Muscle layer of duodenum (tissue), 2 donors: ENCODE measurements at regions not wholly inside any gene's neighbourhood (a gene's known extent, or its start where the extent isn't known, plus 50 kb on each side); places are given as distances from the start of the nearest gene placed in this dataset.

Source experiments
- H3K27ac ChIP-seq: one replicate; pipeline ENCODE4 v1.7.0; 2013; ENCODE audit warnings: mild to moderate bottlenecking, low read length
- H3K27me3 ChIP-seq: one replicate; pipeline ENCODE4 v1.7.0; 2013; ENCODE audit warnings: low read depth, mild to moderate bottlenecking, control low read depth, low read length
- H3K36me3 ChIP-seq, 2 donors: one replicate each; pipeline ENCODE4 v1.7.0; 2013; ENCODE audit warnings: low read length in 2 of 2, control low read depth in 1 of 2, mild to moderate bottlenecking in 1 of 2; ENCODE audit not compliant: insufficient read depth in 2 of 2, control insufficient read depth in 1 of 2
- H3K4me1 ChIP-seq, 2 donors: one replicate each; pipeline ENCODE4 v1.7.0; 2013; ENCODE audit warnings: low read length in 2 of 2, mild to moderate bottlenecking in 2 of 2, control low read depth in 1 of 2, moderate library complexity in 1 of 2; ENCODE audit not compliant: insufficient read depth in 2 of 2, control insufficient read depth in 1 of 2
- H3K4me3 ChIP-seq, 2 donors: one replicate each; pipeline ENCODE4 v1.7.0; 2013; ENCODE audit warnings: low read length in 2 of 2, low read depth in 1 of 2, mild to moderate bottlenecking in 1 of 2
- H3K9me3 ChIP-seq, 2 donors: one replicate each; pipeline ENCODE4 v1.7.0; 2013; ENCODE audit warnings: low read length in 2 of 2, control low read depth in 1 of 2, mild to moderate bottlenecking in 1 of 2; ENCODE audit not compliant: control insufficient read depth in 1 of 2
- donor health status: healthy.

DNA sequence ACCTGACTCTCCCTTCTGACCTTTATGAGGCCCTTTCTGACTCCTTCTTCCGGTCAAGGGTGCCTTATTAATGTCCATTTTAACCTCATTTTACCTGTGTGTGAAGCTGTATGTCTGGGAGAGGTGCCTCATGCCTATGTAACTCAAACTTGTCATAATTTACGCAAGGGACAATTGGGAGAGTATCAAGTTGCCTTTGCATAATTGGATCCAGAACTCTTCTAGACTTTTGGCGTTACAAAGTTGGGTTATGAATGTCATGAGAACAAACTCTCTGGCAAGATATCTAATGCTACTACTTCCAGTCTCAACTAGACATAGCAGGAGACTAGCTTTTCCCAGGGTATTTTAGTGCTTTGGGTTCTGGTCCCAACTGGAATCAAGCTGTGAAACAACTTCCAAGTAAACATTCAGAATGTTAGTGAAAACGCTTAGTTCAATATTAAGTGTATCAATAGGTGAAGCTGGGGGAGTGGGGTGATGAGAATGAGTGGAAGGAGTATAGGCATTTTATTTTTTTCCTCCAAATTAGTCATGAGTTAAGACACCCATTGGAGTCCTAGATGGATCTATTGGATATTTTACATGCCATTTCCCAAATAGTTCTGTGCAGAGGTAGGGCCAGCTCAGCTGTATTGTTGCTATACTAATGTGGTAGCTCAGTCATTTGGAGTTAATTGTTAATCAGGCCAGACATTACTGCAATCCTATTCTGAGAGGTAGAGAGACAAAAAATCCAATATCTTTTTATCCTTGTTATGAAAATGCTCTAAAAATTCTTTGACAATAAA is 159.9 kb downstream of the TFAP2B start:
- Histone ChIP-seq H3K9me3 (no peaks in the 10 kb centered on the region), H3K27me3 (no peaks in the 10 kb centered on the region)

DNA sequence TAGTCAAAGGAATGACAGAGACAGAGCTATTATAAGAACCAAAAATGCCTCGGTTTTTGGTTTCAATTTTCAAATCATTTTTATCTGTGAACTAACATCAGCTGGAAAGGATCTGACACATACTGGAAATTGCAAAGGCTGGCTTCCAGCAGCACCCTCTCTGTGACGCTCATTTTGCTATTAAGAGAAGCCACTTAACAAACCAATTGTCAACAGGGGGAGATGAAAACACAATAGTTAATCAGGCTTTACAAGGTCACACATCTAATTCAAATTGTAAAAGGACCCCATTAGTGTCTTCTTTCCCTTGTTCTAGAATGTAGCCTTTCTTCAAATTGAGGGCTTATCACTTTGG is 160.5 kb downstream of the TFAP2B start:
- no peak overlapping the region for H3K4me3 ChIP-seq
- H3K4me1 ChIP-seq: no peaks in the 10 kb centered on the region
- H3K36me3 ChIP-seq: no peaks in the 10 kb centered on the region
- no peaks in the 10 kb centered on the region for H3K27me3 ChIP-seq
- no peak overlapping the region for H3K27ac ChIP-seq
- no peaks in the 10 kb centered on the region for H3K9me3 ChIP-seq

More for the DNA sequence above, 159.9 kb downstream of the TFAP2B start:
- Histone ChIP-seq H3K27ac (no peak overlapping the region), H3K36me3 (no peaks in the 10 kb centered on the region), H3K4me1 (no peaks in the 10 kb centered on the region), H3K4me3 (no peak overlapping the region)

- H3K36me3 ChIP-seq: no peaks in the 10 kb centered on the region
- no peak overlapping the region for H3K4me3 ChIP-seq
- no peak overlapping the region for H3K27ac ChIP-seq
- no peaks in the 10 kb centered on the region for H3K4me1 ChIP-seq
- H3K27me3 ChIP-seq: no peaks in the 10 kb centered on the region
- no peaks in the 10 kb centered on the region for H3K9me3 ChIP-seq
Observed at GRCh38 chr6:50984135-50984534, 165.5 kb downstream of the TFAP2B start.

- H3K9me3 ChIP-seq: no peaks in the 10 kb centered on the region
Observed at GRCh38 chr6:50986319-50986718, 167.6 kb downstream of the TFAP2B start.

DNA sequence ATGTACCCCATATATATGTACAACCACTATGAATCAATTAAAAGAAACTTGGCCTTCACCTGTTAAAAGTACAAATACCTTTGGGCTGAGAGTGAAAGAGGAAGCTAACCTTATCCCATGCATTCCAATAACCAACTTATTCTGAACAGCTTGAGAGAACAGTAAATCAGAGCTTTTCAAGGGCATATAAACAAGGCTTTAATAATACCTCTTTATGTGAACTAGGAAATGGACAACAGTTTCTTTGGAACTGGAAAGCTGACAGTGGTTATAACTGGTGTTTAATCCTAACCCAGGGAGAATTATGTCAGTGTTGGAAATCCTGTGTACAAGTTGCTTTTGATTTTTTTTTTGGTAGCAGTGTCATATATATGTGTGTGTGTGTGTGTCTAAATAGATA is 170.5 kb downstream of the TFAP2B start:
- H3K36me3 ChIP-seq: no peaks in the 10 kb centered on the region
- no peaks in the 10 kb centered on the region for H3K9me3 ChIP-seq
- H3K27ac ChIP-seq: no peak overlapping the region
- H3K4me1 ChIP-seq: no peaks in the 10 kb centered on the region
- no peak overlapping the region for H3K4me3 ChIP-seq
- no peaks in the 10 kb centered on the region for H3K27me3 ChIP-seq

More at GRCh38 chr6:50986319-50986718, 167.6 kb downstream of the TFAP2B start:
- Histone ChIP-seq H3K4me1 (no peaks in the 10 kb centered on the region), H3K27me3 (no peaks in the 10 kb centered on the region), H3K4me3 (no peak overlapping the region), H3K27ac (no peak overlapping the region), H3K36me3 (no peaks in the 10 kb centered on the region)

DNA sequence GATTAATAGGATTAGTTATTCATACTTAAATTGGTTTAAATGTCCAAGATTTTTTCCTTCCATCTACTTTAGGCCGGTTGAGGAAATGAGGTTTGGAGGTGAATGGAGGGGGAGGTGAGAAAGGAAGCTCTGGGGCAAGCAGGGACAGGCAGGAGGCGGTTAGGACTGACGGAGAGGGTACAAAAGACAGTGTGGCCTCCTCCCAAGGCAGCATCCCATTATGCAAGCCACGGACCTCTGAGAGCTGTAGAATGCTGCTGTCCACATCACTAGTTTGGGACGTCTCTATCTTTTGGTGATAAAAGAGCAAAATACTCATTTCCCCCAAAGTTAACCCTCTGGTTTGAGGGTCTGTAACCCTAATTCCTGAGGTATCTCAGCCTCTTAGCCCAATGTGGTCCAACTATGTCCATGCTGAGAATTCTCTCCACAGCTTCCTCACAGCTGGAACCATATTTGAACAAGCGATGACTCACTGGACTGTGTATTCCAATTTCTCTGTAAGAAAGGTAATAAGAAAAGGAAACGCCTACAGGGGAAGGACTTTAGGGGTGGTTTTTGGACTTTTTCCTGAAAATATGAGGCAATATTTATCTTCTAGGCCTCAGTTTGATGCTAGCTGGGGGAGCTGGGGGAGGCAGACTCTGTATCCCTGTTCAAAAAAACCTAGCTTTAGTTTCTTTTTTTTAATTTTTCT is 172.2 kb downstream of the TFAP2B start:
- Histone ChIP-seq H3K9me3 (no peaks in the 10 kb centered on the region), H3K27me3 (no peaks in the 10 kb centered on the region), H3K4me1 (no peaks in the 10 kb centered on the region), H3K36me3 (no peaks in the 10 kb centered on the region), H3K27ac (no peak overlapping the region), H3K4me3 (no peak overlapping the region)

DNA sequence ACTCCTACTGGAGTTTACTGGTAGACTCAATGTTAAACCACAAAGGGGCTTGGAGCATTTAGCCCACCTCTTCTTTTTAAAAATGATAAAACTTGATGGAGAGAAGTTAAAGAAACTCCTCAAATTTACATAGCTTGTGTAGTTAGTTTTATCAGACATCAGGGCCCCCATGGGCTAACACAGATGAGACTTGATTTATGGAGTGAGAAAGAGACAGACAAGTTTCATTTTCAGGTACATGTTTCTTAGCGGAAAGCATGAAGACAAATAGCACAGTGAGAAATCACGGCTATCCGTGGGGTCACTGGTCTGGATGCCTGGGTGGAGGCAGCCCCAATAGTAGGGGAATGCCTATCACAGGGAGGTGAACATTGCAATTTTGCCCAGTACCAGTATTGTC is 173.6 kb downstream of the TFAP2B start:
- H3K4me3 ChIP-seq: no peak overlapping the region
- no peaks in the 10 kb centered on the region for H3K27me3 ChIP-seq
- no peaks in the 10 kb centered on the region for H3K4me1 ChIP-seq
- H3K36me3 ChIP-seq: no peaks in the 10 kb centered on the region
- no peaks in the 10 kb centered on the region for H3K9me3 ChIP-seq
- H3K27ac ChIP-seq: no peak overlapping the region

GRCh38 chr6:50992704-50993625 is 174.3 kb downstream of the TFAP2B start:
- Histone ChIP-seq H3K4me1 (no peaks in the 10 kb centered on the region), H3K9me3 (no peaks in the 10 kb centered on the region), H3K27ac (no peak overlapping the region)

DNA sequence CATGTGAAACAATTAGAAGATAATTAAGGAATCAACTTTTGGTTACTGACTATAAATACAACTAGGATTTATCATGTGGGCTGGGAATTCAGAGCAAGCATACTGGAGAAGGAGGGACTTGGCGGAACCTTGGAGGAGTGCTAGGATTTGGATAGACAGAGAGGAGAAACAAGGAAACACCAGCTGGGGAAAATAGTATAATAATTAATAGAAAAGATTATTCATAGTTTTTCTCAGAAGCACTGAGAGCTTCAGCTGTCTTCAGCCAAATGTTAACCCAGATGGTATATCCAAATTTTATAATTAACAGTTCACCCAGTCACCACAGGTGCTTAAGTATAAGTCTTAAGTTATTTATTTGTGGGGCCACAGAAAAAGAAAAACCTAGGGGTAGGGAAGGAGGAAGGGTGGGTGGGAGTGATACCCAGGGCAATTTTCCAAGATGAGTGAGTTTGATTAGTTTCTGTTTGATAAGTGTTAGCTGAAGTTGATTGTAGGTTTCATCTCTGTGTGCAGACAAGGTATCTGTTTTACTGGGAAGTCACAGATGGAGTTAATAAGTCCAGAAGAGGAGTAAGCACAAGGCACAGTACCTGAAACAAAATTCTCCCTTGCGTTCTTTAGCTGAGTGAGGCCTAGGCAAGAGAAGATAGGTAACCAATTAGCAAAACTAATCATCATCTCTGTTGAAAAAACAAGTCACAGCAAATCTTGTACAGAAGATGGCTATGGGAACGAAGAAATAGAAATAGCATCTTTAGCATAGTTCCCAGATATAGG is 175.5 kb downstream of the TFAP2B start:
- Histone ChIP-seq H3K27me3 (no peaks in the 10 kb centered on the region), H3K4me1 (no peaks in the 10 kb centered on the region), H3K27ac (no peak overlapping the region), H3K9me3 (no peaks in the 10 kb centered on the region), H3K36me3 (no peaks in the 10 kb centered on the region), H3K4me3 (no peak overlapping the region)

More at GRCh38 chr6:50992704-50993625, 174.3 kb downstream of the TFAP2B start:
- Histone ChIP-seq H3K36me3 (no peaks in the 10 kb centered on the region), H3K4me3 (no peak overlapping the region), H3K27me3 (no peaks in the 10 kb centered on the region)

GRCh38 chr6:50995036-50995435 is 176.4 kb downstream of the TFAP2B start:
- H3K36me3 ChIP-seq: no peaks in the 10 kb centered on the region
- no peaks in the 10 kb centered on the region for H3K4me1 ChIP-seq
- H3K9me3 ChIP-seq: no peaks in the 10 kb centered on the region
- H3K27me3 ChIP-seq: no peaks in the 10 kb centered on the region
- no peak overlapping the region for H3K27ac ChIP-seq
- no peak overlapping the region for H3K4me3 ChIP-seq
